GM23248 (cell line): ENCODE measurements at regions not wholly inside any gene's neighbourhood (a gene's known extent, or its start where the extent isn't known, plus 50 kb on each side); places are given as distances from the start of the nearest gene placed in this dataset.

ENCODE experiments used
- DNase-seq: peaks from one replicate; pipeline ENCODE4 v3.0.0-alpha.2; 2015
- H2AFZ ChIP-seq: fragments of 200-600 bp; sonication (generic); 2 replicates; pipeline ENCODE4 v1.6.1; 2016; ENCODE audit warnings: antibody characterized with exemption
- H3F3A ChIP-seq: fragments of 200-600 bp; sonication (generic); 2 replicates; pipeline ENCODE4 v1.6.1; 2016; ENCODE audit warnings: mild to moderate bottlenecking, antibody characterized with exemption, mixed run types; ENCODE audit not compliant: insufficient read depth
- H3K27ac ChIP-seq: fragments of 200-600 bp; sonication (generic); 2 replicates; pipeline ENCODE4 v1.5.1; 2016; ENCODE audit warnings: mild to moderate bottlenecking
- H3K27me3 ChIP-seq: fragments of 200-600 bp; sonication (generic); replicated peaks from 2 replicates; pipeline ENCODE4 v1.6.1; 2016; ENCODE audit warnings: mild to moderate bottlenecking; ENCODE audit not compliant: insufficient read depth
- H3K36me3 ChIP-seq: fragments of 200-600 bp; sonication (generic); 2 replicates; pipeline ENCODE4 v1.6.1; 2016; ENCODE audit warnings: low read depth, mild to moderate bottlenecking
- H3K4me1 ChIP-seq: fragments of 200-600 bp; sonication (generic); 2 replicates; pipeline ENCODE4 v1.6.1; 2016; ENCODE audit warnings: mild to moderate bottlenecking; ENCODE audit not compliant: insufficient read depth
- H3K4me2 ChIP-seq: fragments of 200-600 bp; sonication (generic); one replicate; pipeline ENCODE4 v1.6.1; 2016; ENCODE audit warnings: mild to moderate bottlenecking; ENCODE audit not compliant: unreplicated experiment
- H3K4me3 ChIP-seq: fragments of 200-600 bp; sonication (generic); 2 replicates; pipeline ENCODE4 v1.5.1; 2016; ENCODE audit warnings: mild to moderate bottlenecking
- H3K79me2 ChIP-seq: fragments of 200-600 bp; sonication (generic); 2 replicates; pipeline ENCODE4 v1.6.1; 2016; ENCODE audit warnings: mild to moderate bottlenecking; ENCODE audit not compliant: insufficient read depth
- H3K9ac ChIP-seq: fragments of 200-600 bp; sonication (generic); 2 replicates; pipeline ENCODE4 v1.6.1; 2016; ENCODE audit warnings: mild to moderate bottlenecking
- H3K9me2 ChIP-seq: fragments of 200-600 bp; sonication (generic); 2 replicates; pipeline ENCODE4 v1.6.1; 2016; ENCODE audit warnings: mixed run types, mild to moderate bottlenecking, moderate library complexity; ENCODE audit not compliant: insufficient read depth
- H3K9me3 ChIP-seq: fragments of 200-600 bp; sonication (generic); one replicate; pipeline ENCODE4 v1.6.1; 2017; ENCODE audit warnings: low read depth
- H4K20me1 ChIP-seq: fragments of 200-600 bp; sonication (generic); 2 replicates; pipeline ENCODE4 v1.6.0; 2016; ENCODE audit not compliant: insufficient read depth
- EZH2 ChIP-seq: fragments of 200-600 bp; sonication (generic); IDR thresholded peaks from 2 replicates; pipeline ENCODE4 v1.6.1; 2018; ENCODE audit warnings: antibody characterized with exemption, mild to moderate bottlenecking; ENCODE audit not compliant: insufficient read depth, poor library complexity, severe bottlenecking
- EZH2phosphoT487 ChIP-seq: fragments of 200-600 bp; sonication (generic); IDR thresholded peaks from 2 replicates; pipeline ENCODE4 v1.6.1; 2018; ENCODE audit warnings: antibody characterized with exemption, moderate library complexity, mild to moderate bottlenecking, low read depth; ENCODE audit not compliant: insufficient read depth
- WGBS, 2 experiments: methylation state at CpG; one replicate each; pipeline ENCODE4 v1.1.6; 2015 to 2017; ENCODE audit warnings: low lambda C conversion rate in 2 of 2, low coverage in 1 of 2; ENCODE audit errors: missing lambda C conversion rate in 2 of 2; 5-methylcytosine and 5-hydroxymethylcytosine counted together
- in situ Hi-C: fragments of 300-500 bp; cut with MboI; formaldehyde crosslinking; loops from 2 replicates; pipeline ENCODE4 v1.15.0; 2020

- DNase-seq = no peak
- H3K36me3 ChIP-seq = no peaks in the 10 kb centered on the region
- no peaks in the 10 kb centered on the region for H3F3A ChIP-seq
- 29 to 35% methylated on average over 5 of the region's 5 CpGs for WGBS, 2 experiments
- in situ Hi-C loops = no loop called here
- no peaks in the 10 kb centered on the region for H3K9me2 ChIP-seq
- no peaks in the 10 kb centered on the region for H4K20me1 ChIP-seq
- H3K27ac ChIP-seq = no peak overlapping the region
- H2AFZ ChIP-seq = no peak overlapping the region
- H3K4me3 ChIP-seq = no peak overlapping the region
- H3K9me3 ChIP-seq = no peaks in the 10 kb centered on the region
- no peaks in the 10 kb centered on the region for H3K79me2 ChIP-seq
- no peak for TF ChIP-seq EZH2
- TF ChIP-seq EZH2phosphoT487 = no peak
- no peaks in the 10 kb centered on the region for H3K27me3 ChIP-seq
- no peaks in the 10 kb centered on the region for H3K4me1 ChIP-seq
- no peak overlapping the region for H3K9ac ChIP-seq
- H3K4me2 ChIP-seq = no peak overlapping the region
Measured at GRCh38 chr18:30568333-30568732, 474.2 kb downstream of the DSC3 start.

- Histone ChIP-seq H4K20me1 (no peaks in the 10 kb centered on the region), H3K9ac (no peak overlapping the region), H3K4me3 (no peak overlapping the region), H2AFZ (no peak overlapping the region), H3K9me2 (no peaks in the 10 kb centered on the region), H3K4me1 (no peaks in the 10 kb centered on the region), H3K4me2 (no peak overlapping the region), H3K9me3 (no peaks in the 10 kb centered on the region), H3K36me3 (no peaks in the 10 kb centered on the region), H3F3A (no peaks in the 10 kb centered on the region), H3K27me3 (no peaks in the 10 kb centered on the region), H3K79me2 (no peaks in the 10 kb centered on the region), H3K27ac (no peak overlapping the region)
- in situ Hi-C loops = no loop called here
- DNase-seq = no peak
- no peak for TF ChIP-seq EZH2
- 0 to 14% methylated on average over 1 of the region's 1 CpG for WGBS, 2 experiments
Measured at GRCh38 chr18:30566877-30567276, 475.7 kb downstream of the DSC3 start.

- no peaks in the 10 kb centered on the region for H3K4me1 ChIP-seq
- WGBS, 2 experiments = 5 to 22% methylated on average over 1 of the region's 1 CpG
- in situ Hi-C loops = no loop called here
Measured at GRCh38 chr18:30562231-30562630, 480.3 kb downstream of the DSC3 start.

GRCh38 chr18:30556112-30556511 is 486.4 kb downstream of the DSC3 start:
- Histone ChIP-seq H3K9me2 (no peaks in the 10 kb centered on the region), H2AFZ (no peak overlapping the region), H3K9ac (no peak overlapping the region), H3K27ac (no peak overlapping the region), H3K36me3 (no peaks in the 10 kb centered on the region), H3K4me2 (no peak overlapping the region), H3F3A (no peaks in the 10 kb centered on the region), H3K4me1 (no peaks in the 10 kb centered on the region), H4K20me1 (no peaks in the 10 kb centered on the region), H3K9me3 (peaks cover 4% of the 10 kb centered on the region), H3K79me2 (no peaks in the 10 kb centered on the region), H3K27me3 (no peaks in the 10 kb centered on the region), H3K4me3 (no peak overlapping the region)
- no peak for DNase-seq
- in situ Hi-C loops = no loop called here
- no peak for TF ChIP-seq EZH2phosphoT487
- no peak for TF ChIP-seq EZH2
- 51 to 57% methylated on average over 11 of the region's 11 CpGs for WGBS, 2 experiments

More at GRCh38 chr18:30562231-30562630, 480.3 kb downstream of the DSC3 start:
- Histone ChIP-seq H3K4me2 (no peak overlapping the region), H3K27ac (no peak overlapping the region), H3K36me3 (no peaks in the 10 kb centered on the region), H4K20me1 (no peaks in the 10 kb centered on the region), H3K79me2 (no peaks in the 10 kb centered on the region), H3K27me3 (no peaks in the 10 kb centered on the region), H3K9me2 (no peaks in the 10 kb centered on the region), H2AFZ (no peak overlapping the region), H3F3A (no peaks in the 10 kb centered on the region), H3K9ac (no peak overlapping the region), H3K9me3 (peaks cover 4% of the 10 kb centered on the region), H3K4me3 (no peak overlapping the region)
- no peak for DNase-seq
- TF ChIP-seq EZH2phosphoT487 = no peak
- TF ChIP-seq EZH2 = no peak

GRCh38 chr18:30545393-30545792 is 497.1 kb downstream of the DSC3 start:
- no peaks in the 10 kb centered on the region for H3K9me3 ChIP-seq
- no peaks in the 10 kb centered on the region for H3K36me3 ChIP-seq
- no peak overlapping the region for H3K9ac ChIP-seq
- WGBS, 2 experiments = 17 to 22% methylated on average over 4 of the region's 4 CpGs
- H3K4me1 ChIP-seq = no peaks in the 10 kb centered on the region
- in situ Hi-C loops = no loop called here
- DNase-seq = no peak
- no peak overlapping the region for H3K4me2 ChIP-seq
- no peak for TF ChIP-seq EZH2
- no peak for TF ChIP-seq EZH2phosphoT487
- no peak overlapping the region for H2AFZ ChIP-seq
- no peaks in the 10 kb centered on the region for H3K9me2 ChIP-seq
- H3K27ac ChIP-seq = no peak overlapping the region
- H3K79me2 ChIP-seq = no peaks in the 10 kb centered on the region
- H4K20me1 ChIP-seq = no peaks in the 10 kb centered on the region
- no peaks in the 10 kb centered on the region for H3F3A ChIP-seq
- no peaks in the 10 kb centered on the region for H3K27me3 ChIP-seq
- H3K4me3 ChIP-seq = no peak overlapping the region
